ENCODE measurements at regions not wholly inside any gene's neighbourhood (a gene's known extent, or its start where the extent isn't known, plus 50 kb on each side); places are given as distances from the start of the nearest gene placed in this dataset.

DNA sequence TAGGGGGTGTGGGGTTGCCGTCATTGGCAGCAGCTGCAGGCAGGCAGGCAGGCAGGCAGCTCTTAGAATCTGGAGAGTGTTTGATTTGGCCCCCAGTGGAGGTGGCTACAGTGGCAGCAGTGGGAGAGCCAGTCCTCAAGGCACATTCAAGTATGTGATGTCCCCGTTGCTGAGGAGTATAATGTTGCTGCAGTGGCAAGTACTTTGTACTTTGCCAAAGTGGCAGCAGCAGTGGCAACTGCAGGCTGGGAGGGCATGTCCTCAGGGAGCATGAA is 147.1 kb downstream of the PAPOLA start:
- TF ChIP-seq, protein P1, sequence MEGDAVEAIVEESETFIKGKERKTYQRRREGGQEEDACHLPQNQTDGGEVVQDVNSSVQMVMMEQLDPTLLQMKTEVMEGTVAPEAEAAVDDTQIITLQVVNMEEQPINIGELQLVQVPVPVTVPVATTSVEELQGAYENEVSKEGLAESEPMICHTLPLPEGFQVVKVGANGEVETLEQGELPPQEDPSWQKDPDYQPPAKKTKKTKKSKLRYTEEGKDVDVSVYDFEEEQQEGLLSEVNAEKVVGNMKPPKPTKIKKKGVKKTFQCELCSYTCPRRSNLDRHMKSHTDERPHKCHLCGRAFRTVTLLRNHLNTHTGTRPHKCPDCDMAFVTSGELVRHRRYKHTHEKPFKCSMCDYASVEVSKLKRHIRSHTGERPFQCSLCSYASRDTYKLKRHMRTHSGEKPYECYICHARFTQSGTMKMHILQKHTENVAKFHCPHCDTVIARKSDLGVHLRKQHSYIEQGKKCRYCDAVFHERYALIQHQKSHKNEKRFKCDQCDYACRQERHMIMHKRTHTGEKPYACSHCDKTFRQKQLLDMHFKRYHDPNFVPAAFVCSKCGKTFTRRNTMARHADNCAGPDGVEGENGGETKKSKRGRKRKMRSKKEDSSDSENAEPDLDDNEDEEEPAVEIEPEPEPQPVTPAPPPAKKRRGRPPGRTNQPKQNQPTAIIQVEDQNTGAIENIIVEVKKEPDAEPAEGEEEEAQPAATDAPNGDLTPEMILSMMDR (IDR thresholded peaks at IDR 0.05), result no peak
- TF ChIP-seq POLR2AphosphoS5 (IDR thresholded peaks at IDR 0.05) (no peak), EP300 (IDR thresholded peaks at IDR 0.05) (no peak), POLR2A (IDR thresholded peaks at IDR 0.05; ENCODE audit: low read depth) (no peak)
